ENCODE measurements at regions not wholly inside any gene's neighbourhood (a gene's known extent, or its start where the extent isn't known, plus 50 kb on each side); places are given as distances from the start of the nearest gene placed in this dataset.

- no peak overlapping the region for H3K9ac ChIP-seq (ENCODE audit: low read length)
- H3K4me2 ChIP-seq (ENCODE audit: low read length) = no peak overlapping the region
- H2AFZ ChIP-seq (ENCODE audit: low read depth, low read length) = no peak overlapping the region
- peaks cover 14% of the 10 kb centered on the region; the same call in 1 of the 2 replicates for H3K27me3 ChIP-seq (ENCODE audit: low read depth, low read length)
- TF ChIP-seq EZH2phosphoT487 (IDR thresholded peaks at IDR 0.05; ENCODE audit: low read depth) (no peak), CTCF (IDR thresholded peaks at IDR 0.05; ENCODE audit: low read depth, low read length) (no peak)
- H4K20me1 ChIP-seq (ENCODE audit: insufficient read depth, low read length) = no peaks in the 10 kb centered on the region
- H3K36me3 ChIP-seq (replicated peaks; ENCODE audit: low read depth, low read length) = no peaks in the 10 kb centered on the region
- H3K79me2 ChIP-seq (ENCODE audit: low read length) = no peaks in the 10 kb centered on the region
- H3K4me1 ChIP-seq (ENCODE audit: low read length) = no peaks in the 10 kb centered on the region
- no peak overlapping the region for H3K4me3 ChIP-seq (ENCODE audit: low read length)
- no peaks in the 10 kb centered on the region for H3K9me3 ChIP-seq (ENCODE audit: insufficient read depth, low read length)
- H3K27ac ChIP-seq (ENCODE audit: low read length) = no peak overlapping the region
Measured at GRCh38 chr2:12579018-12579417, 137.7 kb upstream of the TRIB2 start.

- Histone ChIP-seq H2AFZ (ENCODE audit: low read depth, low read length) (no peak overlapping the region), H3K4me3 (ENCODE audit: low read length) (no peak overlapping the region), H3K4me2 (ENCODE audit: low read length) (no peak overlapping the region)
Measured at GRCh38 chr2:12584338-12584737, 132.4 kb upstream of the TRIB2 start.

GRCh38 chr2:12585784-12586183 is 131.0 kb upstream of the TRIB2 start:
- H3K9ac ChIP-seq (ENCODE audit: low read length) = no peak overlapping the region
- no peak overlapping the region for H2AFZ ChIP-seq (ENCODE audit: low read depth, low read length)
- H4K20me1 ChIP-seq (ENCODE audit: insufficient read depth, low read length) = no peaks in the 10 kb centered on the region
- no peak overlapping the region for H3K27ac ChIP-seq (ENCODE audit: low read length)
- H3K9me3 ChIP-seq (ENCODE audit: insufficient read depth, low read length) = 0 out of 2 replicates have a peak, but pooled peaks cover 6% of the 10 kb centered on the region
- H3K36me3 ChIP-seq (replicated peaks; ENCODE audit: low read depth, low read length) = no peaks in the 10 kb centered on the region
- no peak overlapping the region for H3K4me2 ChIP-seq (ENCODE audit: low read length)
- peaks cover 46% of the 10 kb centered on the region for H3K27me3 ChIP-seq (ENCODE audit: low read depth, low read length)
- TF ChIP-seq CTCF (IDR thresholded peaks at IDR 0.05; ENCODE audit: low read depth, low read length) (no peak), EZH2phosphoT487 (IDR thresholded peaks at IDR 0.05; ENCODE audit: low read depth) (no peak)
- H3K4me3 ChIP-seq (ENCODE audit: low read length) = no peak overlapping the region
- H3K79me2 ChIP-seq (ENCODE audit: low read length) = no peaks in the 10 kb centered on the region
- peaks cover 28% of the 10 kb centered on the region for H3K4me1 ChIP-seq (ENCODE audit: low read length)

More at GRCh38 chr2:12584338-12584737, 132.4 kb upstream of the TRIB2 start:
- H3K27ac ChIP-seq (ENCODE audit: low read length) = no peak overlapping the region
- H3K9me3 ChIP-seq (ENCODE audit: insufficient read depth, low read length) = 0 out of 2 replicates have a peak, but pooled peaks cover 6% of the 10 kb centered on the region
- no peaks in the 10 kb centered on the region for H3K79me2 ChIP-seq (ENCODE audit: low read length)
- no peak for TF ChIP-seq EZH2phosphoT487 (IDR thresholded peaks at IDR 0.05; ENCODE audit: low read depth)
- TF ChIP-seq CTCF (IDR thresholded peaks at IDR 0.05; ENCODE audit: low read depth, low read length) = no peak
- peaks cover 34% of the 10 kb centered on the region for H3K27me3 ChIP-seq (ENCODE audit: low read depth, low read length)
- no peaks in the 10 kb centered on the region for H4K20me1 ChIP-seq (ENCODE audit: insufficient read depth, low read length)
- peaks cover 19% of the 10 kb centered on the region for H3K4me1 ChIP-seq (ENCODE audit: low read length)
- no peak overlapping the region for H3K9ac ChIP-seq (ENCODE audit: low read length)
- H3K36me3 ChIP-seq (replicated peaks; ENCODE audit: low read depth, low read length) = no peaks in the 10 kb centered on the region

- Histone ChIP-seq H3K4me3 (ENCODE audit: low read length) (no peak overlapping the region), H2AFZ (ENCODE audit: low read depth, low read length) (no peak overlapping the region), H3K4me1 (ENCODE audit: low read length) (peaks cover 30% of the 10 kb centered on the region), H3K4me2 (ENCODE audit: low read length) (no peak overlapping the region), H3K9ac (ENCODE audit: low read length) (no peak overlapping the region), H3K36me3 (replicated peaks; ENCODE audit: low read depth, low read length) (no peaks in the 10 kb centered on the region), H3K79me2 (ENCODE audit: low read length) (no peaks in the 10 kb centered on the region), H3K27ac (ENCODE audit: low read length) (no peak overlapping the region), H4K20me1 (ENCODE audit: insufficient read depth, low read length) (no peaks in the 10 kb centered on the region), H3K27me3 (ENCODE audit: low read depth, low read length) (peaks cover 55% of the 10 kb centered on the region), H3K9me3 (ENCODE audit: insufficient read depth, low read length) (0 out of 2 replicates have a peak, but pooled peaks cover 6% of the 10 kb centered on the region)
- no peak for TF ChIP-seq CTCF (IDR thresholded peaks at IDR 0.05; ENCODE audit: low read depth, low read length)
- no peak for TF ChIP-seq EZH2phosphoT487 (IDR thresholded peaks at IDR 0.05; ENCODE audit: low read depth)
Measured at GRCh38 chr2:12587228-12587627, 129.5 kb upstream of the TRIB2 start.
